Epidermal melanocyte (primary cell): ENCODE measurements at regions not wholly inside any gene's neighbourhood (a gene's known extent, or its start where the extent isn't known, plus 50 kb on each side); places are given as distances from the start of the nearest gene placed in this dataset.

Source experiments
- DNase-seq: peaks from one replicate; pipeline ENCODE4 v3.0.0; 2011; ENCODE audit warnings: low spot score; ENCODE audit not compliant: insufficient read length

GRCh38 chr13:107765724-107766401, 449.5 kb downstream of the LIG4 start:
- no peak for DNase-seq

- no peak for DNase-seq
These were observed 451.3 kb downstream of the LIG4 start for GRCh38 chr13:107764046-107764445.

GRCh38 chr13:107753748-107754147, 461.6 kb downstream of the LIG4 start:
- DNase-seq = no peak

GRCh38 chr13:107753291-107753690, 462.0 kb downstream of the LIG4 start:
- DNase-seq = no peak

- no peak for DNase-seq
These were observed 471.4 kb downstream of the LIG4 start for GRCh38 chr13:107743983-107744382.

GRCh38 chr13:107743526-107743925, 471.8 kb downstream of the LIG4 start:
- no peak for DNase-seq

GRCh38 chr13:107743100-107743499, 472.2 kb downstream of the LIG4 start:
- DNase-seq = no peak

GRCh38 chr13:107742544-107742943, 472.8 kb downstream of the LIG4 start:
- DNase-seq = no peak

- no peak for DNase-seq
These were observed 477.3 kb downstream of the LIG4 start for GRCh38 chr13:107738004-107738403.

- DNase-seq = no peak
These were observed 478.6 kb downstream of the LIG4 start for GRCh38 chr13:107736731-107737130.

- no peak for DNase-seq
These were observed 479.2 kb downstream of the LIG4 start for GRCh38 chr13:107736170-107736569.

- DNase-seq = no peak
These were observed 480.3 kb downstream of the LIG4 start for GRCh38 chr13:107734891-107735625.

- no peak for DNase-seq
These were observed 482.1 kb downstream of the LIG4 start for GRCh38 chr13:107733276-107733675.

GRCh38 chr13:107730813-107731212, 484.5 kb downstream of the LIG4 start:
- no peak for DNase-seq

GRCh38 chr13:107721125-107721869, 494.0 kb downstream of the LIG4 start:
- DNase-seq = no peak

- no peak for DNase-seq
These were observed 498.6 kb downstream of the LIG4 start for GRCh38 chr13:107716741-107717140.

- no peak for DNase-seq
These were observed 499.1 kb downstream of the LIG4 start for GRCh38 chr13:107716241-107716640.

GRCh38 chr13:107715496-107715895, 499.8 kb downstream of the LIG4 start:
- no peak for DNase-seq

GRCh38 chr13:107713314-107713713, 502.0 kb downstream of the LIG4 start:
- no peak for DNase-seq

GRCh38 chr13:107712145-107712860, 503.0 kb downstream of the LIG4 start:
- no peak for DNase-seq

GRCh38 chr13:107690181-107690580, 525.2 kb downstream of the LIG4 start:
- no peak for DNase-seq

- no peak for DNase-seq
These were observed 529.5 kb downstream of the LIG4 start for GRCh38 chr13:107685876-107686275.
